Liver (tissue), 8 donors: ENCODE measurements at regions not wholly inside any gene's neighbourhood (a gene's known extent, or its start where the extent isn't known, plus 50 kb on each side); places are given as distances from the start of the nearest gene placed in this dataset.

ENCODE experiments used
- DNase-seq: peaks from one replicate; pipeline ENCODE4 v3.0.0-alpha.2; 2017; ENCODE audit warnings: low spot score
- H3K27ac ChIP-seq, 2 donors: one replicate each; pipeline ENCODE4 v1.7.0; 2013; ENCODE audit warnings: inconsistent platforms in 2 of 2, low read length in 2 of 2, control low read depth in 1 of 2, low read depth in 1 of 2, mild to moderate bottlenecking in 1 of 2
- H3K27me3 ChIP-seq, 4 donors: one replicate each; pipeline versions ENCODE4 v1.6.1 to v1.7.0; 2013; ENCODE audit warnings: low read length in 3 of 4, inconsistent platforms in 1 of 4, mild to moderate bottlenecking in 1 of 4, moderate library complexity in 1 of 4; ENCODE audit not compliant: control insufficient read depth in 4 of 4, insufficient read depth in 4 of 4
- H3K36me3 ChIP-seq, 4 donors: one replicate each; pipeline versions ENCODE4 v1.6.1 to v1.7.0; 2013; ENCODE audit warnings: low read length in 3 of 4, mild to moderate bottlenecking in 3 of 4, low read depth in 1 of 4, moderate library complexity in 1 of 4; ENCODE audit not compliant: control insufficient read depth in 4 of 4, insufficient read depth in 3 of 4
- H3K4me1 ChIP-seq, 4 donors: one replicate each; pipeline versions ENCODE4 v1.6.1 to v1.7.0; 2013; ENCODE audit warnings: low read length in 3 of 4, mild to moderate bottlenecking in 3 of 4, moderate library complexity in 1 of 4; ENCODE audit not compliant: control insufficient read depth in 4 of 4, insufficient read depth in 4 of 4
- H3K4me3 ChIP-seq, 3 donors: one replicate each; pipeline versions ENCODE4 v1.6.1 to v1.7.0; 2013; ENCODE audit warnings: low read length in 3 of 3, control low read depth in 1 of 3, low read depth in 1 of 3, mild to moderate bottlenecking in 1 of 3
- H3K9ac ChIP-seq, 2 donors: one replicate each; pipeline ENCODE4 v1.7.0; 2013; ENCODE audit warnings: low read length in 2 of 2, mild to moderate bottlenecking in 2 of 2, moderate library complexity in 2 of 2, control low read depth in 1 of 2, low read depth in 1 of 2
- H3K9me3 ChIP-seq, 4 donors: one replicate each; pipeline versions ENCODE4 v1.6.1 to v1.7.0; 2013; ENCODE audit warnings: low read length in 3 of 4; ENCODE audit not compliant: control insufficient read depth in 4 of 4
- EGR1 ChIP-seq, 2 donors: IDR thresholded peaks; 2 replicates each; pipeline ENCODE4 v1.6.1; 2016 to 2018; ENCODE audit warnings: antibody characterized with exemption in 2 of 2, low read depth in 2 of 2
- FOXA1 ChIP-seq: IDR thresholded peaks from 2 replicates; pipeline ENCODE4 v1.6.1; 2016; ENCODE audit warnings: antibody characterized with exemption
- FOXA2 ChIP-seq: IDR thresholded peaks from 2 replicates; pipeline ENCODE4 v1.6.1; 2016; ENCODE audit warnings: antibody characterized with exemption
- GABPA ChIP-seq, 2 donors: IDR thresholded peaks in 1 of 2; conservative IDR thresholded peaks in 1 of 2; 2 replicates each; pipeline ENCODE4 v1.6.1; 2016; ENCODE audit warnings: antibody characterized with exemption in 2 of 2, mild to moderate bottlenecking in 1 of 2, moderate library complexity in 1 of 2
- HNF4A ChIP-seq, 2 donors: conservative IDR thresholded peaks; 2 replicates each; pipeline ENCODE4 v1.6.1; 2016; ENCODE audit warnings: antibody characterized with exemption in 2 of 2, mild to moderate bottlenecking in 2 of 2
- HNF4G ChIP-seq: IDR thresholded peaks from 2 replicates; pipeline ENCODE4 v1.6.1; 2016; ENCODE audit warnings: antibody characterized with exemption
- JUND ChIP-seq, 2 donors: IDR thresholded peaks; 2 replicates each; pipeline ENCODE4 v1.6.1; 2016; ENCODE audit warnings: antibody characterized with exemption in 2 of 2
- NR2F2 ChIP-seq: IDR thresholded peaks from 2 replicates; pipeline ENCODE4 v1.6.1; 2016; ENCODE audit warnings: antibody characterized with exemption
- RXRA ChIP-seq, 2 donors: IDR thresholded peaks; 2 replicates each; pipeline ENCODE4 v1.6.1; 2017 to 2018; ENCODE audit warnings: antibody characterized with exemption in 2 of 2, mild to moderate bottlenecking in 1 of 2
- SP1 ChIP-seq: IDR thresholded peaks from 2 replicates; pipeline ENCODE4 v1.6.1; 2018; ENCODE audit warnings: antibody characterized with exemption, mild to moderate bottlenecking
- TAF1 ChIP-seq: conservative IDR thresholded peaks from 2 replicates; pipeline ENCODE4 v1.6.1; 2016; ENCODE audit warnings: antibody characterized with exemption, mild to moderate bottlenecking
- YY1 ChIP-seq: IDR thresholded peaks from 2 replicates; pipeline ENCODE4 v1.6.1; 2016; ENCODE audit warnings: antibody characterized with exemption, mild to moderate bottlenecking
- WGBS: extraction: QIAGEN DNeasy Blood & Tissue Kit; methylation state at CpG from one replicate; pipeline ENCODE4 v1.1.7; 2013; 5-methylcytosine and 5-hydroxymethylcytosine counted together
- TF ChIP-seq, protein P1 (sequence below): fragments of 150-350 bp; IDR thresholded peaks from 2 replicates; pipeline ENCODE4 v1.5.1; 2017; ENCODE audit warnings: improper control_type of control experiment, low read depth, low read length; ENCODE audit not compliant: missing input control
- TF ChIP-seq, protein P2 (sequence below): IDR thresholded peaks from 2 replicates; pipeline ENCODE4 v1.6.1; 2016; ENCODE audit warnings: antibody characterized with exemption
- TF ChIP-seq, protein P3 (sequence below): IDR thresholded peaks from 2 replicates; pipeline ENCODE4 v1.6.1; 2016; ENCODE audit warnings: antibody characterized with exemption
- TF ChIP-seq, protein P4 (sequence below): IDR thresholded peaks from 2 replicates; pipeline ENCODE4 v1.6.1; 2016; ENCODE audit warnings: antibody characterized with exemption
- TF ChIP-seq, protein P5 (sequence below): IDR thresholded peaks from 2 replicates; pipeline ENCODE4 v1.6.1; 2016; ENCODE audit warnings: antibody characterized with exemption, mild to moderate bottlenecking
- donor health status: healthy.
- donor health status: healthy.
- donor health status: healthy.
- donor health status: healthy.
- donor health status: healthy.

DNA sequence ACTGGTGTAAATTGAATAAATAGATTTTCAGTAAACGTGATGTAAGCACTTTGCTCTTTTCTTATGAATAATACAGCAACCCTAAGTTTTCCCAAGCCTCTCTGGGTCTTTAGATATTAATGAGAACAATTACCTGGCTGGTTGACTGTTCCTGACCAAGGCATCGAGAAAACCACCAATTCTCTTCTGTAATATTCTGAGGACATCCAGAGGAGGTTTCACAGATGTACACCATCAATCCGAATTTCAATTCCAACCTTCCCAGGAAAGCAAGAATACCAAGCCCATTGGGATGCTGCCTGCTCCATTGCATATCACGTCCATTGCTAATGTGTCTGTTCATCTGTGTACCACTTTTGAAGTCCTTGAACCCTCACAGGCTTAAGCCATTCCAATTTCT, 571.8 kb downstream of the NUP35 start:
- Histone ChIP-seq H3K9me3 (peaks cover 0 to 5% (median 0%) of the 10 kb centered on the region in 4 donors), H3K9ac (no peak overlapping the region), H3K27ac (no peak overlapping the region), H3K27me3 (no peaks in the 10 kb centered on the region), H3K4me1 (no peaks in the 10 kb centered on the region), H3K36me3 (no peaks in the 10 kb centered on the region), H3K4me3 (no peak overlapping the region)
- TF ChIP-seq, protein P1, sequence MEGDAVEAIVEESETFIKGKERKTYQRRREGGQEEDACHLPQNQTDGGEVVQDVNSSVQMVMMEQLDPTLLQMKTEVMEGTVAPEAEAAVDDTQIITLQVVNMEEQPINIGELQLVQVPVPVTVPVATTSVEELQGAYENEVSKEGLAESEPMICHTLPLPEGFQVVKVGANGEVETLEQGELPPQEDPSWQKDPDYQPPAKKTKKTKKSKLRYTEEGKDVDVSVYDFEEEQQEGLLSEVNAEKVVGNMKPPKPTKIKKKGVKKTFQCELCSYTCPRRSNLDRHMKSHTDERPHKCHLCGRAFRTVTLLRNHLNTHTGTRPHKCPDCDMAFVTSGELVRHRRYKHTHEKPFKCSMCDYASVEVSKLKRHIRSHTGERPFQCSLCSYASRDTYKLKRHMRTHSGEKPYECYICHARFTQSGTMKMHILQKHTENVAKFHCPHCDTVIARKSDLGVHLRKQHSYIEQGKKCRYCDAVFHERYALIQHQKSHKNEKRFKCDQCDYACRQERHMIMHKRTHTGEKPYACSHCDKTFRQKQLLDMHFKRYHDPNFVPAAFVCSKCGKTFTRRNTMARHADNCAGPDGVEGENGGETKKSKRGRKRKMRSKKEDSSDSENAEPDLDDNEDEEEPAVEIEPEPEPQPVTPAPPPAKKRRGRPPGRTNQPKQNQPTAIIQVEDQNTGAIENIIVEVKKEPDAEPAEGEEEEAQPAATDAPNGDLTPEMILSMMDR: no peak
- TF ChIP-seq HNF4G (no peak), NR2F2 (no peak), GABPA (IDR thresholded peaks at IDR 0.05 in 1 of 2, conservative IDR thresholded peaks at IDR 0.05 in 1 of 2) (no peak), RXRA (IDR thresholded peaks at IDR 0.05) (no peak), TAF1 (no peak), EGR1 (IDR thresholded peaks at IDR 0.05; ENCODE audit: low read depth in 2 of 2) (no peak), HNF4A (conservative IDR thresholded peaks at IDR 0.05) (no peak), JUND (IDR thresholded peaks at IDR 0.05) (no peak), FOXA1 (no peak), YY1 (no peak), SP1 (no peak), FOXA2 (no peak)
- TF ChIP-seq, protein P2, sequence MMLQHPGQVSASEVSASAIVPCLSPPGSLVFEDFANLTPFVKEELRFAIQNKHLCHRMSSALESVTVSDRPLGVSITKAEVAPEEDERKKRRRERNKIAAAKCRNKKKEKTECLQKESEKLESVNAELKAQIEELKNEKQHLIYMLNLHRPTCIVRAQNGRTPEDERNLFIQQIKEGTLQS: no peak
- TF ChIP-seq, protein P3, sequence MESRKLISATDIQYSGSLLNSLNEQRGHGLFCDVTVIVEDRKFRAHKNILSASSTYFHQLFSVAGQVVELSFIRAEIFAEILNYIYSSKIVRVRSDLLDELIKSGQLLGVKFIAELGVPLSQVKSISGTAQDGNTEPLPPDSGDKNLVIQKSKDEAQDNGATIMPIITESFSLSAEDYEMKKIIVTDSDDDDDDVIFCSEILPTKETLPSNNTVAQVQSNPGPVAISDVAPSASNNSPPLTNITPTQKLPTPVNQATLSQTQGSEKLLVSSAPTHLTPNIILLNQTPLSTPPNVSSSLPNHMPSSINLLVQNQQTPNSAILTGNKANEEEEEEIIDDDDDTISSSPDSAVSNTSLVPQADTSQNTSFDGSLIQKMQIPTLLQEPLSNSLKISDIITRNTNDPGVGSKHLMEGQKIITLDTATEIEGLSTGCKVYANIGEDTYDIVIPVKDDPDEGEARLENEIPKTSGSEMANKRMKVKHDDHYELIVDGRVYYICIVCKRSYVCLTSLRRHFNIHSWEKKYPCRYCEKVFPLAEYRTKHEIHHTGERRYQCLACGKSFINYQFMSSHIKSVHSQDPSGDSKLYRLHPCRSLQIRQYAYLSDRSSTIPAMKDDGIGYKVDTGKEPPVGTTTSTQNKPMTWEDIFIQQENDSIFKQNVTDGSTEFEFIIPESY: no peak
- TF ChIP-seq, protein P4, sequence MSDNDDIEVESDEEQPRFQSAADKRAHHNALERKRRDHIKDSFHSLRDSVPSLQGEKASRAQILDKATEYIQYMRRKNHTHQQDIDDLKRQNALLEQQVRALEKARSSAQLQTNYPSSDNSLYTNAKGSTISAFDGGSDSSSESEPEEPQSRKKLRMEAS: no peak
- TF ChIP-seq, protein P5, sequence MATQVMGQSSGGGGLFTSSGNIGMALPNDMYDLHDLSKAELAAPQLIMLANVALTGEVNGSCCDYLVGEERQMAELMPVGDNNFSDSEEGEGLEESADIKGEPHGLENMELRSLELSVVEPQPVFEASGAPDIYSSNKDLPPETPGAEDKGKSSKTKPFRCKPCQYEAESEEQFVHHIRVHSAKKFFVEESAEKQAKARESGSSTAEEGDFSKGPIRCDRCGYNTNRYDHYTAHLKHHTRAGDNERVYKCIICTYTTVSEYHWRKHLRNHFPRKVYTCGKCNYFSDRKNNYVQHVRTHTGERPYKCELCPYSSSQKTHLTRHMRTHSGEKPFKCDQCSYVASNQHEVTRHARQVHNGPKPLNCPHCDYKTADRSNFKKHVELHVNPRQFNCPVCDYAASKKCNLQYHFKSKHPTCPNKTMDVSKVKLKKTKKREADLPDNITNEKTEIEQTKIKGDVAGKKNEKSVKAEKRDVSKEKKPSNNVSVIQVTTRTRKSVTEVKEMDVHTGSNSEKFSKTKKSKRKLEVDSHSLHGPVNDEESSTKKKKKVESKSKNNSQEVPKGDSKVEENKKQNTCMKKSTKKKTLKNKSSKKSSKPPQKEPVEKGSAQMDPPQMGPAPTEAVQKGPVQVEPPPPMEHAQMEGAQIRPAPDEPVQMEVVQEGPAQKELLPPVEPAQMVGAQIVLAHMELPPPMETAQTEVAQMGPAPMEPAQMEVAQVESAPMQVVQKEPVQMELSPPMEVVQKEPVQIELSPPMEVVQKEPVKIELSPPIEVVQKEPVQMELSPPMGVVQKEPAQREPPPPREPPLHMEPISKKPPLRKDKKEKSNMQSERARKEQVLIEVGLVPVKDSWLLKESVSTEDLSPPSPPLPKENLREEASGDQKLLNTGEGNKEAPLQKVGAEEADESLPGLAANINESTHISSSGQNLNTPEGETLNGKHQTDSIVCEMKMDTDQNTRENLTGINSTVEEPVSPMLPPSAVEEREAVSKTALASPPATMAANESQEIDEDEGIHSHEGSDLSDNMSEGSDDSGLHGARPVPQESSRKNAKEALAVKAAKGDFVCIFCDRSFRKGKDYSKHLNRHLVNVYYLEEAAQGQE: no peak
- no peak for DNase-seq
- 61% methylated on average over 4 of the region's 4 CpGs for WGBS

DNA sequence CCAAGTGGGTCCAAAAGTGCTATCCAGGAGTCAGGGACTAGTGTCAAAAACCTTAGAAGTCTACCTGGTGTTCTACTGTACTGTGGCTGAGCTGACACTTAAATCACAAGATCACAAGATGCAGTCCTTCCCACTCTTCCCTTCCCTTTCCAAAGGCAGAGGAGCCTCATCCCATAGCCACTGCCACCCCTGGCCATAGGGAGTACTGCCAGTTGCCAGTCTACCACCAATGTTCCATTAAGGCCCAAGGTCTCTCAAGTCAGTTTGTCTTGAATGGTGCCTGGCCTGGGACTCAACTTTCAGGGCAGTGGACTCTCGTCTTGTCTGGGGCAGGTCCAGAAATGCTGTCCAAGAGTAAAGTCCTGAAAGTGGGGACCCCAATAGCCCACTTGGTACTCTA, 585.6 kb downstream of the NUP35 start:
- Histone ChIP-seq H3K27me3 (no peaks in the 10 kb centered on the region), H3K9ac (no peak overlapping the region), H3K27ac (no peak overlapping the region), H3K4me1 (no peaks in the 10 kb centered on the region), H3K36me3 (no peaks in the 10 kb centered on the region), H3K4me3 (no peak overlapping the region), H3K9me3 (no peaks in the 10 kb centered on the region)
- WGBS: 71% methylated on average over 1 of the region's 1 CpG
- TF ChIP-seq FOXA2 (no peak), SP1 (no peak), YY1 (no peak), NR2F2 (no peak), HNF4A (conservative IDR thresholded peaks at IDR 0.05) (no peak), FOXA1 (no peak), EGR1 (IDR thresholded peaks at IDR 0.05; ENCODE audit: low read depth in 2 of 2) (no peak)
- TF ChIP-seq, protein P2: no peak
- TF ChIP-seq, protein P1: no peak
- TF ChIP-seq, protein P3: no peak
- DNase-seq: no peak
